ENCODE measurements at regions not wholly inside any gene's neighbourhood (a gene's known extent, or its start where the extent isn't known, plus 50 kb on each side); places are given as distances from the start of the nearest gene placed in this dataset.

DNA sequence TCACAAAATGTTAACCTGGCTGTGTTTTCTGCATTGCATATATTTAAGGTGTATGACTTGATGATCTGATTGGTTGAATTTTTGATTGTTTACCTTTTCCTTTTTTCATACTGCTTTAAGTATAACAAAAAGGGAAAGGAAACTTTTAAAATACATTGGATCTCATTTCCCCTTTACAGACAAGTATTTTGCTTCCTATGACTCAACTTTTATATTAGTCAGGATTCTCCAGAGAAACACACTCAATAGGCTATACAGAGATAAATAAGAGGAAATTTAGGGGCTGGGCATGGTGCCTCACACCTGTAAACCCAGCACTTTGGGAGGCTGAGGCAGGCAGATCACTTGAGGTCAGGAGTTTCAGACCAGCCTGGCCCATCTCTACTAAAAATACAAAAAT, 205.8 kb downstream of the TJP1 start:
- Histone ChIP-seq H2AK9ac (replicated peaks; ENCODE audit: low read depth, low read length, poor library complexity) (no peak overlapping the region), H2AFZ (replicated peaks; ENCODE audit: low read length, poor library complexity) (no peak overlapping the region), H3K27me3 (ENCODE audit: control insufficient read depth, insufficient read depth, low read length) (no peaks in the 10 kb centered on the region), H3K4me3 (ENCODE audit: insufficient read depth, low read depth, low read length) (no peak overlapping the region), H3K9me3 (ENCODE audit: control insufficient read depth, insufficient read depth, low read length) (no peaks in the 10 kb centered on the region), H3K23ac (ENCODE audit: low read depth, low read length) (no peak overlapping the region), H3K27ac (ENCODE audit: insufficient read depth, low read length) (no peak overlapping the region), H4K5ac (ENCODE audit: low read depth, low read length) (no peak overlapping the region), H2BK15ac (ENCODE audit: low read depth, low read length) (no peak overlapping the region), H3K9me1 (ENCODE audit: insufficient read depth, low read length) (peaks cover 4% of the 10 kb centered on the region; the same call in 1 of the 2 replicates), H3K18ac (ENCODE audit: low read depth, low read length) (no peak overlapping the region), H2BK120ac (ENCODE audit: low read depth, low read length) (no peak overlapping the region), H3K4ac (ENCODE audit: low read depth, low read length) (no peak overlapping the region), H2BK5ac (ENCODE audit: low read depth, low read length, poor library complexity, severe bottlenecking) (no peak overlapping the region), H2AK5ac (ENCODE audit: low read depth, low read length) (no peak overlapping the region), H3K4me2 (ENCODE audit: low read depth, low read length) (no peak overlapping the region), H3K14ac (replicated peaks; ENCODE audit: low read depth, low read length) (no peak overlapping the region), H3K9ac (ENCODE audit: low read depth, low read length) (no peak overlapping the region), H3K4me1 (ENCODE audit: control insufficient read depth, insufficient read depth, low read length) (peaks cover 7% of the 10 kb centered on the region; the same call in 1 of the 2 replicates), H4K91ac (ENCODE audit: insufficient read depth, low read depth, low read length) (no peak overlapping the region), H3K79me1 (ENCODE audit: low read depth in 1 of 2, low read length in 2 of 2) (no peaks in the 10 kb centered on the region), H4K8ac (ENCODE audit: low read depth in 2 of 2, low read length in 2 of 2) (no peak overlapping the region), H3K56ac (ENCODE audit: extremely low read depth, insufficient read depth, low read length) (no peak overlapping the region), H2BK20ac (ENCODE audit: low read depth, low read length) (no peak overlapping the region), H3K36me3 (ENCODE audit: control insufficient read depth, insufficient read depth, low read length) (no peaks in the 10 kb centered on the region), H4K20me1 (ENCODE audit: insufficient read depth, low read length) (no peaks in the 10 kb centered on the region)
- no peak for TF ChIP-seq MAZ (IDR thresholded peaks at IDR 0.05; ENCODE audit: borderline replicate concordance, low read depth, low read length)
- TF ChIP-seq, protein P1, sequence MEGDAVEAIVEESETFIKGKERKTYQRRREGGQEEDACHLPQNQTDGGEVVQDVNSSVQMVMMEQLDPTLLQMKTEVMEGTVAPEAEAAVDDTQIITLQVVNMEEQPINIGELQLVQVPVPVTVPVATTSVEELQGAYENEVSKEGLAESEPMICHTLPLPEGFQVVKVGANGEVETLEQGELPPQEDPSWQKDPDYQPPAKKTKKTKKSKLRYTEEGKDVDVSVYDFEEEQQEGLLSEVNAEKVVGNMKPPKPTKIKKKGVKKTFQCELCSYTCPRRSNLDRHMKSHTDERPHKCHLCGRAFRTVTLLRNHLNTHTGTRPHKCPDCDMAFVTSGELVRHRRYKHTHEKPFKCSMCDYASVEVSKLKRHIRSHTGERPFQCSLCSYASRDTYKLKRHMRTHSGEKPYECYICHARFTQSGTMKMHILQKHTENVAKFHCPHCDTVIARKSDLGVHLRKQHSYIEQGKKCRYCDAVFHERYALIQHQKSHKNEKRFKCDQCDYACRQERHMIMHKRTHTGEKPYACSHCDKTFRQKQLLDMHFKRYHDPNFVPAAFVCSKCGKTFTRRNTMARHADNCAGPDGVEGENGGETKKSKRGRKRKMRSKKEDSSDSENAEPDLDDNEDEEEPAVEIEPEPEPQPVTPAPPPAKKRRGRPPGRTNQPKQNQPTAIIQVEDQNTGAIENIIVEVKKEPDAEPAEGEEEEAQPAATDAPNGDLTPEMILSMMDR (conservative IDR thresholded peaks at IDR 0.05; ENCODE audit: low read depth, low read length): no peak
- no peak for TF ChIP-seq RAD21 (IDR thresholded peaks at IDR 0.05; ENCODE audit: low read length)
- no peak for TF ChIP-seq RCOR1 (IDR thresholded peaks at IDR 0.05; ENCODE audit: insufficient replicate concordance, low read length)
- no peak for TF ChIP-seq CEBPB (IDR thresholded peaks at IDR 0.05; ENCODE audit: low read depth, low read length)
- TF ChIP-seq, protein P2, sequence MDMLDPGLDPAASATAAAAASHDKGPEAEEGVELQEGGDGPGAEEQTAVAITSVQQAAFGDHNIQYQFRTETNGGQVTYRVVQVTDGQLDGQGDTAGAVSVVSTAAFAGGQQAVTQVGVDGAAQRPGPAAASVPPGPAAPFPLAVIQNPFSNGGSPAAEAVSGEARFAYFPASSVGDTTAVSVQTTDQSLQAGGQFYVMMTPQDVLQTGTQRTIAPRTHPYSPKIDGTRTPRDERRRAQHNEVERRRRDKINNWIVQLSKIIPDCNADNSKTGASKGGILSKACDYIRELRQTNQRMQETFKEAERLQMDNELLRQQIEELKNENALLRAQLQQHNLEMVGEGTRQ (IDR thresholded peaks at IDR 0.05; ENCODE audit: low read depth, low read length): no peak
- TF ChIP-seq, protein P3, sequence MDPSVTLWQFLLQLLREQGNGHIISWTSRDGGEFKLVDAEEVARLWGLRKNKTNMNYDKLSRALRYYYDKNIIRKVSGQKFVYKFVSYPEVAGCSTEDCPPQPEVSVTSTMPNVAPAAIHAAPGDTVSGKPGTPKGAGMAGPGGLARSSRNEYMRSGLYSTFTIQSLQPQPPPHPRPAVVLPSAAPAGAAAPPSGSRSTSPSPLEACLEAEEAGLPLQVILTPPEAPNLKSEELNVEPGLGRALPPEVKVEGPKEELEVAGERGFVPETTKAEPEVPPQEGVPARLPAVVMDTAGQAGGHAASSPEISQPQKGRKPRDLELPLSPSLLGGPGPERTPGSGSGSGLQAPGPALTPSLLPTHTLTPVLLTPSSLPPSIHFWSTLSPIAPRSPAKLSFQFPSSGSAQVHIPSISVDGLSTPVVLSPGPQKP (IDR thresholded peaks at IDR 0.05; ENCODE audit: borderline replicate concordance, low read depth, low read length): no peak
- no peak for TF ChIP-seq SMC3 (IDR thresholded peaks at IDR 0.05; ENCODE audit: low read depth, low read length)
- TF ChIP-seq BHLHE40 (IDR thresholded peaks at IDR 0.05; ENCODE audit: low read depth, low read length): no peak
- TF ChIP-seq NFE2L2 (IDR thresholded peaks at IDR 0.05; ENCODE audit: low read depth, low read length): no peak
- TF ChIP-seq POLR2A (IDR thresholded peaks at IDR 0.05; ENCODE audit: low read depth, low read length): no peak
- TF ChIP-seq MXI1 (IDR thresholded peaks at IDR 0.05; ENCODE audit: borderline replicate concordance, low read depth, low read length): no peak
- no peak for TF ChIP-seq MAFK (IDR thresholded peaks at IDR 0.05; ENCODE audit: low read depth, low read length)
- TF ChIP-seq FOS (IDR thresholded peaks at IDR 0.05; ENCODE audit: low read depth, low read length): no peak
- TF ChIP-seq RFX5 (IDR thresholded peaks at IDR 0.05; ENCODE audit: low read depth, low read length): no peak
- TF ChIP-seq CHD1 (IDR thresholded peaks at IDR 0.05; ENCODE audit: low read depth, low read length): no peak
- ChIA-PET POLR2A (ENCODE audit: unreplicated experiment) (no interaction called here), CTCF (no interaction called here)
- BruUV-seq (replicated peaks): no TSS peak
- dilution Hi-C loops (cut with HindIII; ENCODE audit: low sequenced_read_pairs, unreplicated experiment): no loop called here
- intact Hi-C loops (cut with micrococcal nuclease): no loop called here
- ATAC-seq (ENCODE audit: low read depth): no peak
- in situ Hi-C loops (cut with MboI; ENCODE audit: low sequenced_read_pairs): no loop called here
- peak; percentile 4 for DNase-seq
